Fibroblast of villous mesenchyme (primary cell): ENCODE measurements at regions not wholly inside any gene's neighbourhood (a gene's known extent, or its start where the extent isn't known, plus 50 kb on each side); places are given as distances from the start of the nearest gene placed in this dataset.
A peak's percentile ranks its signal among the peaks of the same experiment; 100 is the strongest.
"Not testable (repeated sequence)": the region's sequence is repeated elsewhere in the genome, so short reads cannot be mapped to it uniquely, and the experiment has no call there.

ENCODE experiments used
- DNase-seq: peaks from one replicate; pipeline ENCODE4 v3.0.0-alpha.2; 2010; ENCODE audit warnings: low read depth
- H3K4me3 ChIP-seq: 2 replicates; pipeline ENCODE4 v1.5.1; 2011; ENCODE audit warnings: low read depth, mild to moderate bottlenecking, low read length
- CTCF ChIP-seq: IDR thresholded peaks from 2 replicates; pipeline ENCODE4 v1.5.1; 2012; ENCODE audit warnings: low read depth, mild to moderate bottlenecking, low read length; ENCODE audit not compliant: insufficient read depth

DNA sequence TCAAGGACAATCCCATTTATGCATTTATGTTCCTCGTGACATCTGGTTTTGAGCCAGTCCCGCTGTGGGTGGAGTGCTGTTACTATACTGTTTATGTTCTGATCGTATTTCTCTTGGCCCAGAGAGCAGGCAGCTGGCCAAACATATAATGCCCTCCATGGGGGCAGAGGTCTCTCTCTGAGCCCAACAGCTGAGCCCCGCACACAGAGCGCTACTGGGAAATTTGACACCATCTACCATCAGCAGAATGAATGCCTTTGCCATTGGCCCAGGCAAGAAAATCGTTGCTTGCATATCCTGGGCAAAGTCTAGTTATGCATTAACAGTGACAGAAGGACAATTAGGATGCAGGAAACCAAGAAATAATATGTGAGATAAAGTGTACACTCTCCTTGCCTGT lies 126.8 kb upstream of the CACNA1A start:
- H3K4me3 ChIP-seq = no peak overlapping the region
- peak; percentile 30 for DNase-seq
- TF ChIP-seq CTCF = no peak

GRCh38 chr19:13632164-13632563 lies 125.9 kb upstream of the CACNA1A start:
- DNase-seq, H3K4me3 ChIP-seq: not testable (repeated sequence)

DNA sequence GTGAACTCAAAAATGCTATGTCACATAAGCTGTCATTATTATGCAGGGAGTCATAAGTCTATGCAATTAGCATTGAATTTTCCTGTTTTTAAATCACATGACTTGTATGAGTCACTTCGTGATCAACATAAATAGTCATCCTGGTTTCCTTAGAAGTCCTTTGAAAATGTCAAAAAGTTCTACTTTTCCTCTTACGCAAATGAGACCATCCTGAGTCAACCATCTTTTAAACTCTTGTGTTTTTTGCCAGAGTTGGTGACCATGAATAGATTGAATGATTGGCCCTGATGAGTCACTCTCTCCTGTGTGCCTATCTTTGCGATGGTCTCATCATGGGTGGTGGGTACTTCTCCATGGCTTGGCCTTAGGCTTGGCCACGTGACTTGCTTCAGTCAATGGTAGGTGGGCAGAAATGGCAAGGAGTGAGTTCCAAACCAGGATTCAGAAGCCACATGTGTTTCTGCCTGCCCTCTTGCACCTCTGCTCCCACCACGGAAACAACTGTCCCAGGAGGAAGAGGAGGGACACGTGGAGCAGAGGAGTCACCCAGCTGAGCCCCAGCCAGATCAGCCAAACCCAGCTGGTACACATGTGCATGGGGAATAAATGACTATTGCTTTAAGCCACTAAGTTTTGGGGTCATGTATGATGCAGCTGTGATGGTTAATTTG lies 123.5 kb upstream of the CACNA1A start:
- DNase-seq = peak; percentile 32
- TF ChIP-seq CTCF = no peak
- H3K4me3 ChIP-seq = no peak overlapping the region

DNA sequence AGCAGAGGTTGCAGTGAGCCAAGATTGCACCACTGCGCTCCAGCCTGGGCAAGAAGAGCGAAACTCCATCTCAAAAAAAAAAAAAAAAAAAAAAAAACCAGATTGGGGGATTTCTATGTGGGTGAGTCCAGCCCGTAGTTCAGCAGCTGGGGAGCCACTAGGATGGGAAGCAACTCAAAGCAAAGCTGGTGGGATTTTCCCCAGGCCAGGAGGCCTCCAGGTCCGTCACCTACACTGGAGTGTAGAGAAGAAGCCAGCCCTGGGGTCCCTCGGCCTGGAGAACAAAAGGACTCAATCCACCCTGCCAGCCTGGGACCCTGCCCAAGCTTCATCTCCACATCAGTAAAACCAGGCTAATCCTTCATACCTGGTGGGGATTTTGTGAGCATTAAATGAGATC lies 121.3 kb upstream of the CACNA1A start:
- DNase-seq = no peak
- H3K4me3 ChIP-seq = no peak overlapping the region
- TF ChIP-seq CTCF = no peak

DNA sequence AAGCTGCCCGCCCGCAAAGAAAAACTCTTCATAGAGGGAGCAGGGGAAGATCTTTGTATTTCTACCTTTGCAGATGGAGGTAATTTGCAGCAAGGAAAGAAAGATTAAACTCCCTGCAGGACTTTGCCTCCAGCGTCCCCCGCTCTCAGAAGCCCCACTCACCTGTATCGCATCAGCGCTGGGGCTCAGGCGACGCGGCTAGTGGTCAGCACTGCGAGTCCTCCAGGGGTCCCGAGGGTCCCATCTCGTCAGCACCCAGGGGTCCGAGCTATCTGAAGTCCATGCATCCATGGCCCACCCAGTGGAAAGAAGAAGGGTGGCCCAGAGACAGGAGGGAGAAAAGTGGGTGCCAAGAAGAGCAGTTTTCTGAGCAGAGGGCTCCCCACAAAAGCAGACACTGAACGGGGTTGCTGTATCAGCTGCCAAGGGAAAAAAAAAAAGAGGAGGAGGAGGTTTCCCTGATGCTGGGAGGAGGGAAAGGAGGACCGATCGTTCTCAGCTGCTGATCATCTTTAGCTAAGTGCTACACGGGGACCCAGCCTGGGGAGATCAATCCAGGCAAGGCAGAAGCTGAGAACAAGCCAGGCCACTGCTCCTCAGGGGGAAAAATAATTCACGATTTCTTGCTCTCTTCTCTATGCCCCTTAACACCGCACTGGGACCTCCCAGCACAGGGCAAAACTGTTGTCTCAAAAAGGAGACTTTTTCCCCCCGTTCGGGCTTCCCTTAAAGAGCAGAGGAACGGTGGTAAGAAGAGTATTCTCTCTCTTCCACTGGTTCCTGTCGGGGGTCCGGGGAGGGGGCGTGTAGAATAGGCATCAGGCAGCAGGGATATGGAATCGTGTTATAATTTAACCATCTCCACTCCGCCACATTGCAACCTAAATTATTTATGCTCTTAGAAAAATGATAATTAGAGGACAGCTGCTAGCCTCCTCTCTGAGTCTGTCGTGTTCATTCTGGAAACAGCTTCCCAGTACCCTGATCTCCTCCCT lies 117.7 kb upstream of the CACNA1A start:
- no peak overlapping the region for H3K4me3 ChIP-seq
- no peak for TF ChIP-seq CTCF
- DNase-seq = no peak

DNA sequence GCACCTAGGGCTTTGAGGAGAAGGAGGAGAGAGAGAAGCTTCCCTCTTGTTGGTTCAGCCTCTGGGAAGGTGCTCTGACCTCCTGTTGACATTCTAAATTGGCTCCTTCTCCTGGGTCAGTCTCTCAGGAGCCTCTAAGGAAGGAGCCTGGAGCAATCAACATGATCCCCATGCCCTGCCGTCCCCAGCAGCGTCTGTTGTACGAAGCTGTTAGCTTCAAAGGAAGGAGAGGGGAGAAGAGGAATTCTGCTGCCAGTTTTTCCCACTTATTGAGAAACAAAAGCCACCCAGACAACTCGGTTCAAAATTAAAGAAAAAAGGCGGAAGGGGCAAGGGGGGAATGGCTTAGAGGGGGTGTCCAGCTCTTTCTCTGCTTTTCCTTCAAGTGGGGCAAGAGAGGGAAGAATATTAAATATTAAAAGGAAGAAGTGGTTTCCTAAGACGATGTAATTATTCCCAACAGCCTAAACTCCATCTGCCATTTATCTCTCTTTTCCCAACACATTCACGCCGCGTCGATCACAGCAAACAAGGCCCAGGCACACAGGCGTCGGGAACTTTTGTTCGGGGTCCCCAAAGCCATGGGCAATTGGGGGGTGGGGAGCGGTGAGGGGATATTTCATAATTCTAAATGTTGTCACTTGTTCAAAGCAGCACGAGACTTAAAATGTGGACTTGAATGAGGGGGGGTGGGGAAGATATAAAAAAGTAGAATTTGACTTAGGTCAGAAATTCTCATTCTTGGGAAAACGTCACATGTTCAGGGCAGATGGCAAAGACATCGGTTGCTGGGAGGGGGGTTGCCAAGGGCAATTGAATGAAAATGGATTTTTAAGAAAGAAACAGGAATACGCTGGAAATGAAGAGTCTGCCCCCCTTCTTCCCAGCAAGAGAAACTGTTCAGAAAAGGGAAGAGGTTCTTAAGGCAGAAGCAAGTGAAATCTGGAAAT lies 116.8 kb upstream of the CACNA1A start:
- no peak overlapping the region for H3K4me3 ChIP-seq
- DNase-seq = peak; percentile 3
- TF ChIP-seq CTCF = no peak
